HG03175 (cell line): ENCODE measurements at regions not wholly inside any gene's neighbourhood (a gene's known extent, or its start where the extent isn't known, plus 50 kb on each side); places are given as distances from the start of the nearest gene placed in this dataset.
A peak's percentile ranks its signal among the peaks of the same experiment; 100 is the strongest.
"Not testable (repeated sequence)": the region's sequence is repeated elsewhere in the genome, so short reads cannot be mapped to it uniquely, and the experiment has no call there.

Experiments used
- ATAC-seq: cut with Tn5 transposase; IDR thresholded peaks from one replicate; pipeline ENCODE4 v1.9.1; 2021; ENCODE audit warnings: mild to moderate bottlenecking, moderate library complexity; ENCODE audit not compliant: unreplicated experiment

DNA sequence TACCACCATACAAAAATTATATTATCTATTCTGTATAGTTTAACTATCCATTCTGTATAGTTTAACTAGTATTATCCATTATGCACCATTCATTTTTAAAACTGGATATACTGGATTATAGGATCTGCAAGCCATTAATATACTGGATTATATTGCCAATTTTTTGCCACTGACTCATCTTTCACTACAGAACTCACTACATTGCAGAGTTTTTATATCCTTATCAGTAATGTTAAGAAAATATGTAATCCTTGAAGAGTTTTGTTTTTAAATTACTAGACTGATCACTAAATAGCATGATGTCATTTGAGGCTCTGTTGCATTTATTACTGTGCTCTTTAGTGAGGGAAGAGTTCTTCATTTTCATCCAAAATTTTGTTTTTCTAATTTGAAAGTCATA lies 109.8 kb upstream of the SNX2 start:
- ATAC-seq, result no peak

DNA sequence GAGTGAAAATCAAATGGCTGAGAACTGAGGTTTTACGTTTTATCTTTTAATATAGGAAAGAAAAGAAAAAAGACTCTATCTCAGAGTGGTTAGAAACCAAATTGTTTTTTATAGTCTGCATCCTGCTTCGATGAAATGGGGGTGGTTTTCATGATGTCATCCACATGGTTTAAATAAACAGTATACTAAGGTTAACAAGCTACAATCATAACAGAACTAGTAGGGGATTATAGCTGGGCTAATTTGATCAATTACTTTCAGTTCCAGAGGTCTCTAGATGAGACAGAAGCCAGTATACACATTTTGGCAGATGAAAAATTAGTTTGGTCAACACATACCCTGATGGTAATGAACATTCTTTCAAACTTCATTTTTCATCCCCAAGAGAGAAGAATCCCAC lies 106.3 kb upstream of the SNX2 start:
- ATAC-seq, result peak; percentile 56

DNA sequence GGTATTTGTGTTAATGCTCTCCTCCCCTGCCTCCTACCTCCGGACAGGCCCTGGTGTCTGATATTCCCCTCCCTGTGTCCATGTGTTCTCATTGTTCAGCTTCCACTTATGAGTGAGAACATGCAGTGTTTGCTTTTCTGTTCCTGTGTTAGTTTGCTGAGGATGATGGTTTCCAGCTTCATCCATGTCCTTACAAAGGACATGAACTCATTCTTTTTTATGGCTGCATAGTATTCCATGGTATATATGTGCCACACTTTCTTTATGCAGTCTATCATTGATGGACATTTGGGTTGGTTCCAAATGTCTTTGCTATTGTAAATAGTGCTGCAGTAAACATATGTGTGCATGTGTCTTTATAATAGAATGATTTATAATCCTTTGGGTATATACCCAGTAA lies 105.2 kb upstream of the SNX2 start:
- not testable (repeated sequence) for ATAC-seq

DNA sequence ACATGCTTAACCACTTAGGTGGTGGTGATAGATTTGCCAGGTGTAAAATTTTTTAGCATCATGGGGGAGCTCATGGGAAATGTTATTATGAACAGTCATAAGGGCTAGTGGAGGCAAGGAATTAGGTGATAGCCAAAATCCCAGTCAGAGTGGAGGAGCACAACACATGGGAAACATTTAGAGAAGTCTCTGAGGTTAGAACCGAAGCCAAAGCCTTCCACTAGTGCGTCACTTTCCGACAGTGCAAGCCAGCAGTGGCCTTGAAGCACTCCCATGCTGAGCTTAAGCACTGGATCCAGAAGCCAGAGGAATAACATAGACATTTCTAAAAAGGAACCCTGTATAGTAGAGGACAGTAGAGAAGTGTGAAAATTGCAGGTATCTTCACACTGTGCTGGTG lies 101.5 kb upstream of the SNX2 start:
- ATAC-seq, result no peak

DNA sequence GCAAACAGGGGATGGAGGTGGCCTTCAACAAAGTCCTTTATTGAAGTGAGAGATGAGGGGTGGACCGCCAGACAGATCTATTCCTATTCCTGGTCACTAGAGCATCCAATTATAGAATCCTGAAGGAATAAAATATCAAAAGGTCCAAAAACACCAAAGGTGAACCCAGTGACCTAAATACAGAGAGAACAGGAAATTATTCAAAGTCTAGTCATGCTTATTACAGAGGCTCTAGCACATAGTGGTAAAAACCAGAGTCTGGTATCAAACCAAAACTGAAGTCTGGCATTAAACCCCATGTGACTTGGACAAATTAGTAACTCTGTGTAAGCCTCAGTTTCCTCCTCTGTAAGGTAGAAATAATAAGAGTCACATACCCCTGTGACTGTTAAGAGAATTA lies 100.5 kb upstream of the SNX2 start:
- no peak for ATAC-seq

DNA sequence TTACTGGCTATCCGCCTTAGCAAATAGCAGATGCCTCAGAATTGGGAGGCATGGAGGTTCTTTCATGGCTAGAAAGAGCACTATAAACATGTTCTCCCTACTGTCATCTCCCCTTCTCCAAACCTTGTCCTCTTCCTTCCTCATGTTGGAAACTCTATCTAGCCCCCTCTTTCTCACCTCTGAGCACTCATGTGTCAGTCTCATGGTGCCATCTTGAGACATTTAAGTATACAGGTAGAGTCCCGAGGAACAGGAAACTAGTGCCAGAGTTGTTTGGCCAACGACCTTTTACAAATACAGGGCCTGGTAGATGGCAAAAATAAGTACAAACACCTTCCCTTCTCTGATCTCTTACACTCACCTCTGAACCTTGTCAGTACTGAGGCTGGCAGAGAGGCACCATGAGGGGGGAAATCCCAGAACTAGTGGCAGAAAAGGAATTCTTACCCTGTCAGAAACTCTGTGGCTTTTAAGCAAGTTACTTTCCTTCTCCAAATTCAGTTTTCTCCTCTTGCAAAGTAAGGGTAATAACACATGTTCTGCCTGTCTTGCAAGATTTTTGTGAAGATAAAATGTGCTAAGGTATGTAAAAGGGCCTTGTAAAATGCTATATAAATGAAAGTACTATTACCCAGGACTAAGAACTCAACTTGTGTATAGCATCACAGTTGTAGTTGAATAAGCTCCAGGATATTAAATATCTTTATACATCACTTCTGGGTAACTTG lies 94.1 kb upstream of the SNX2 start:
- no peak for ATAC-seq

DNA sequence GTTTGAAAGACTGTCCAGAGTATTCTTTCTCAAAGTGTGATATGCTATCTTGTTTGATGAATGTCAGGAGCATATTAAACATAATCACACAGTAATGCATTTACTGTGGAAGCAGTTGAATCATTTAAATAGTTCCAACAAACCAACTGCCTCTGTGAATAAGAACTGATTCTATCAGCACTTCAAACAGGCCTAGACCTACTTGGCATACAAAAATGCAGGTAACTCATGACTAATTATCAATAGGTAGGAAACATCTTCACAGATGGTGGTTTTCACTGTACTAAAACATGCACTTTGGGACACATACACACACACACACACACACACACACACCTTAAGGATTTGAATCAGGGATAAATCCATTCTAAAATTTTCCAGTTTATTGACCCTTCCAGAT lies 91.2 kb upstream of the SNX2 start:
- ATAC-seq, result no peak

DNA sequence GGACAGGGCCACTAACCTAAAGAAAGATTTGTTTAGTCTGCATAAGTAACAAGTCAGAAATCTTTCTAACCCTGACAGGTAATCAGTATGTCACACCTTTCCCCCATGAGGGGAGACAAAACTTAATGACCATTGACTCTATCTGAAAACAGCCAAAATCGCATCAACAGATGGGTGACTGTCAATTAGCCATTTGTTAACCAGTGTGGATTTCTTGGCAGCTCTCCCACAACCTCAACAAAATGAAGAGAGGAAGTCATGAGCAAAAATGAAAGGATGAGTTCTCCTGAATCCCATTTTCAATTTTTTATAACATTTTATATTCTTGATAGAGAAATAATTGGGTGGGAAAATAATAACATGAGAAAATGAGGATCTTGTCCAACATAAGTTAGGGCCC lies 84.6 kb upstream of the SNX2 start:
- ATAC-seq, result no peak

DNA sequence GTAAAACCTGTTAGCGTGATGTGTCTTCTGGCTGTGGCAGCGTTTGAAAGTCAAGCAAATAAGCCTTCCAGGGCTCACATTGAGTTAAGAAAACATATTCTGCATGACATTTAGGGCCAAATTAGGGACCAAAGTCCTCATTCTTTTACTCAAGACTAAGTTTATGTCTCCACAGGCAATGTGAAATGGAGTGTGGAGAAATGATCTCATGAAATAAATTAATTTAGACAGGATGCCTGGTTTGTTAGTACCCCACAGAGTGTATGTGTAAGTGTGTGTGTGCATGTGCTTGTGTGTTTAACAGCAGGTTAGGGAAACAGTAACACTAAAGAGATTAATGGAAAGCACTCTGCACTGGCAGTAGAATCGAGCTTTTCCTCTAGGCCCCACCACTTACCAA lies 82.9 kb upstream of the SNX2 start:
- ATAC-seq, result no peak

DNA sequence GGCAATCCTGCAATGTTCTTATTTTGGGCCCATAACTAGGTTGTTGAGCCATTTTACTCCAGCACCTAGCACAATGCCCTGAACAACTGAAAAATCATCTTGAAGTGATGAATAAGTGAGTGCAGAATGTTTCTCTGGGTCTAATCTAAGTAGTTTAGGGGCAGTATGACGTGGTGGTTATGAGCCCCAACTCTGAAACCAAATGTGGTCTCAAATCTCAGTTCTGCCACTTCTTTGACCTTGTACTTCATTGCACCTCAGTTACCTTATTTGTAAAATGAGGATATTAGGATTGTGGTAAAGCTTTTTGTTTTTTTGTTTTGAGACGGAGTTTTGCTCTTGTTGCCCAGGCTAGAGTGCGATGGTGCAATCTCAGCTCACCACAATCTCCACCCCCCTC lies 80.9 kb upstream of the SNX2 start:
- no peak for ATAC-seq

DNA sequence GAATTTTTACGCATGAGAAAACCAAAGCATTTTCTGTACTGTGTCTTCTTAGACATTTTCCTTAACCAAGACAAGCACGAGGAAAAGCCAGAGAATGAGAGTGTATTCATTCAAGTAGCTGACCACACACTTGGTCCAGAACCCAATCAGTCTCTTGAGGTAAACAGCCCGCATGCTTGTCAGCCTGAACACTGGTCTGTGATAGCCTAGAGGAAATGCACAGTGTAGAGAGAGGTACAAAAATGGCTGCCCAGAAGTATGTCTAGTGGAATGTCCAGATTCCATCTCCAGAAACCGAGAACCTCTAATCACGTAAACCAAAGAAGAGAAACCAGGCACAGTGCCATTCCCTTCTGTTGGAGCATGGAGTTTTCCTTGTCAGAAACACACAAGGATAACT lies 80.0 kb upstream of the SNX2 start:
- no peak for ATAC-seq

DNA sequence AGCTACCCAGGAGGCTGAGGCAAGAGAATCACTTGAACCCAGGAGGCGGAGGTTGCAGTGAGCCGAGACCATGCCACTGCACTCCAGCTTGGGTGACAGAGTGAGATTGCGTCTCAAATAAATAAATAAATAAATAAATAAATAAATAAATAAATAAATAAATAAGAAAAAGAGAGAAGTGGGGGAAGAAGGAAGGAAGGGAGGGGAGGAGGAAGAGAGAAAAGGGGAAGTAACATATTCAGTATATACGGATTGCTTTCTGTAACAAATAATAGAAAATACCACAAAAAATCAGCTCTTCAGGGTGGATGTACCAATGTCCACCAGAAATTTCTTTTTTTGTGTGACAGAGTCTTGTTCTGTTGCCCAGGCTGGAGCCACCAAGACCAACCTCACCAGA lies 78.1 kb upstream of the SNX2 start:
- peak; percentile 36 for ATAC-seq

DNA sequence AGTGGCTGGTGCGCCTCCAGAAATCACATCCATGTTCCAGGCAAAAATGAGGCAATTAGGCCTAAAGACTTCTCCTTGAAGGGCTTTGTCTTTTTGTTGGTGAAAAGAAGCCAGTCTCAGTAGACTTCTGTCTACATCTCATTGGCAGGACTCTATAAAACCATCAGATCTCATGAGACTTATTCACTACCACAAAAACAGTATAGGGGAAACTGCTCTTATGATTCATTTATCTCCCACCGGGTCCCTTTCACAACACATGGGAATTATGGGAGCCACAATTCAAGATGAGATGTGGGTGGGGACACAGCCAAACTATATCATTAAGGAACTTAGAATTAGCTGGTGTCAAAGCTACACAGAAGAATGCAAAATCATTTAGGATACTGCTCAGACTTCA lies 77.7 kb upstream of the SNX2 start:
- peak; percentile 0 for ATAC-seq

DNA sequence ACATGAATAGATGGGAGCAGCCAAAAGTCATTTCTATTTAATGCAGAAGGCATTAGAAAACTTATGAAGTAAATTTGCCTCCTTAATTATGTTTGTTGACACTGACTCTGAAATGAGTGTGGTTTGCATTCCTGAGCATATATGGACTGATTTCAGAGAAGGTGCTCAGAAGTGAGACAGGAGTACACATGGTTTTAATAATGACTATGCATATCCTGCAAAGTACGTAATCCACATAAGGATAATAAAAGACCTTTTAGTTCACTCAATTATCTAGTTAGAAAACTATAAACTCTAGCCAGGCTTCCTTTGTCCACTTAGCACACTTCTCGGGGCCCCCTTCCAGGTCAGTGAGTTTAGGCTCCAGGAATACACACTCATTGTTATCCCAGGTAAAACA lies 75.7 kb upstream of the SNX2 start:
- no peak for ATAC-seq

DNA sequence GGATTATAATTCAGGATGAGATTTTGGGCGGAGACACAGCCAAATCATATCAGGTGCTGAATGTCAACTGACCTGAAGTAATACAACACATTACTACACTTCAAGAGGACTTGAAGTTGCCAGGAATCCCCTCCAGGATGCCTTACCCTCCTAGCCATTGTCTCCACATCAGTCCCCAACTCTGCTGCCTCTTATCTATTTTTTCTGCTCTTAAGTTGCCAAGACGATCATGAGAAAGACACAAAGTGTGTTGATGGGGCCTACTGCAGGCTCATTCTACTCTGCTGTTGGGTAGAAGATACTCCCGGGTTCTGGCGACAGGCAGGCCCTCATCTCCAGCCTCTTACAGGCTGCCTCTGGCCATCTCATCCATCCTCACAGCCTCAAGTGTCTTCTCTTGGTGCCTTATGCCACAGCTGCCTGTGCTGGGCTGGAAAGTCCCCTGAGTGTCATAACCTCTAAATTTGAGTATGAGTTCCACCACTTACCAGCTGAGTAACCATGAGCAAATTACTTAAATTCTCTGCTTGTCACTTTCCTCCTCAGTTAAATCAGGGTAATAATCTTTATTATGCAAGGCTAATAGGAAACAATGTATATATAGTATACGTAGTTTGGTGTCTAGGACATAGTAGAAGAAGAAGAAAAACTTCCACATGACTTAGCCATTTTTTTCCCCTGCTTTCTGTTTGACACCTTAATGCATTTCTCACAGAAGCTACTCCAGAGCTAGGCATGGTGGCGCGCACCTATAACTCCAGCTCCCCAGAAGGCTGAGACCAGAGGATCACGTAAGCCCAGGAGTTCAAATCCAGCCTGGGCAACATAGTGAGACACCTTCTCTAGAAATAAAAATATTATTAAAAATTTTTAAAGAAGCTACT lies 73.0 kb upstream of the SNX2 start:
- peak; percentile 96 for ATAC-seq

DNA sequence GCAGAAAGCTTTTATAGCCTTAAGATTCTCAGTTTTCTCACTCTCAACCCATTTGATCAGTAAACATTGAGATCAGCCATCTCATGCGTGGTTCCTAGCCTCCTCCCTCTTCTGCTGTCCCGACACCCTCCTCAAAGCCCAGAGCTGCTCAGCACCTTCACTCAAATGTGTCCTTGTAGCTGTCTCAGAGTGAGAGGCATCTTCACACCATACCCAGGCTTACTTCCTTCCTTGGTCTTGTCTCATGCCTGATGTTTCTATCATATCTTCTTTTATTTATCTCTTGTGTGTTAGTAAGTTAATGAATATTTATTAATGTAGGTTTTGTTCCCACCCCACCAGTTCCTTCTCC lies 72.4 kb upstream of the SNX2 start:
- ATAC-seq, result peak; percentile 46

DNA sequence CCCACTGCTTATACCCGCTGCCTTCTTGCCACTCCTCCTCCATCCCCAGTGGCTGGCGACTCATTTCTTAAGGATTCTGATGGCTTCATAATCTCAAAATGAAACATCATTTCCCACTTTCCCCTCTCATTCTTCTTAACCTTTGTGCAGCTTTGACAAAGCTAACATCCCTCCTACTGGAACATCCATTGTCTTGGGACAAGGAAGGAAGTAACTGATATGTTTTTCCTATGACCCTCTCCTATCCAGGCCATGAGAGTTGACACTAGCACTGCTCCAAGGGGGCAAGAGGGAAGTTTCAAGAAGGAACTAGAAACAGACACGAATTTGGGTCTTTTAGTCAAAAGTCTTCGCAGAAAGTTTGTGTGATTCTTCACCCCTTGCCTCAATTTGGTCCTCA lies 71.7 kb upstream of the SNX2 start:
- no peak for ATAC-seq

DNA sequence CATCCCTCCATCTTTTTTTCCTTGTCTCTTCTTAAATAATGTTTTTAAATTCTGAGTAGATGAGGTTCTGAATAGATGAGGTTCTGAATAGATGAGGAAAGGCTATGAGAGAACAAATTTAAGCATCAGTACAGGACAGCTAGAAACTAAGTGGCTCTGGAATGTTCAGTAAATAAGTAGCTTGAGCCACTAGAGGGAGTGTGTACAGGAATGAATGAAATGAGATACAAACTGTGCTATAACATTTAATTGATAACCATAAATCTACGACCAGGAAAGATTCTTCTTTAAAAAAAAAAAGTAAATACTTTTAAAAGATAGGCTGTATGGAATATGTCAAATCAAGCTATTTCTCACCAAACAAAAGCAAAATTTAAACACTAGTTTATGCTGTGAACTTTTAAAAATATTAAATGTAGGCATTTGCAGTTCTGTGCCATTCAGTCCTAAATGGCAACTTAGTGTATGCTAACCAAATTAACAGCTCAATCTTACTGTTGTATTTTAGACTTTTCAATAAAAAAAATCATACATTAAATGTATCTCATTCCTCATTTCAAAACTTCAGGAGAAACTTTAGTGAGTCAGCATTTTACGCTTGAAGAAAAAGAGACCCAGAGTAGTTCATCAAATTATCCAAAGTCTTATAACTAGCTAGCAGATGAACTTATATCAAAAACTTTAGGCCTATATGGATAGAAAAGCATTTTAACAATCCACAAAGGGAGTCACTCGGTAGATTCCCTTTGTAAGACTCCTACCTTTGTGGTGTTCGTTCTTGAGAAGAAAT lies 70.4 kb upstream of the SNX2 start:
- peak; percentile 22 for ATAC-seq

DNA sequence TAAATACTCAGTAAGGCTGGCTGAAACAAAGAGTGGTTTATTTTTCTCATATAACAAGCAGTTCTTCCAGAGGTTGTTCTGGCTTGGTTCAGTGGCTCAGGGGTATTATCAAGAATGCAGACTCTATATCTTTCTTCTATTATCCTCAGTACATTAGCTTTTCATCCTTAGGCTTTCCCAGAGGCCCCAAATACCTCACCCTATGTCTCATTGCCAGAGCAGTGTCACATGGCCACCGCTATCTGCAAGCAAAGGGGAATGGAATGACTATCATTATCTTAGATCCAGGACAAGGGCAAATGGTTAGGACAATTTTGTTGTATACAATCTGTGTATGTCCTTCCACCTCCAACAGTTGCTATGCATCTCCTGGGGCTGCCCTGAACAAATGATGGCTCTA lies 69.0 kb upstream of the SNX2 start:
- ATAC-seq, result no peak

DNA sequence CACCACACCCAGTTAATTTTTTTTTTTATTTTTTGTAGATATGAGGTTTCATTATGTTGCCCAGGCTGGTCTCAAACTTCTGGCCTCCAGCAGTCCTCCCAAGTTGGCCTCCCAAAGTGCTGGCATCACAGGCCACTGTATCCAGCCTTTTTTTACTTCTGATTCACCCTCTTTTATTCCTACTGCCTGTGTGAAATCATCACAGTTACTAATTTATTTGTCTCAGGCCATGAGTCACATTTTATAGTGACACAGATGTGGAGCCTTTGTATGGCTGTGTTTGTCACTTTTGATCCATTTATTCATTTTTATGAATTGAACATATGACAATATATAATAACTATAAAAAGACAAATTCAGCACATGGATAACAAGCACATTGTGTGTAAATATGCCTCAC lies 67.1 kb upstream of the SNX2 start:
- ATAC-seq, result no peak

DNA sequence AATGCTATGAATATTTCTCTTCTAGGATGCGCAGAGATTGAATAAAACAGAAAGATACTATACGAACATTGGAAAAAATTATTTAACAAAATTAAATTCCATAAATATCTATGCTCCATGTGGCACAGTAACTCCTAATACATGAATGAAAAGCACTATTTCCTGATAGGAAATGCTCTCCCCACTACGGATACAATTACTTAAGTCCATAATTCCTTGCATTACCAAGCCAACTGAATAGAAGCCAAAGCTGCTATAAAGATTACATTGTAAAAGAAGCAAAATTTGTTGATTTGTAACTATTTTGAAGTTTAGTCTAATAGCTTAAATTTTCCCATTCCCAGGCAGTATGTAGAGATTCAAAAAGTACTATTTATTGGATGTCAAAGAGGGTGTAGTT lies 61.8 kb upstream of the SNX2 start:
- ATAC-seq, result no peak

DNA sequence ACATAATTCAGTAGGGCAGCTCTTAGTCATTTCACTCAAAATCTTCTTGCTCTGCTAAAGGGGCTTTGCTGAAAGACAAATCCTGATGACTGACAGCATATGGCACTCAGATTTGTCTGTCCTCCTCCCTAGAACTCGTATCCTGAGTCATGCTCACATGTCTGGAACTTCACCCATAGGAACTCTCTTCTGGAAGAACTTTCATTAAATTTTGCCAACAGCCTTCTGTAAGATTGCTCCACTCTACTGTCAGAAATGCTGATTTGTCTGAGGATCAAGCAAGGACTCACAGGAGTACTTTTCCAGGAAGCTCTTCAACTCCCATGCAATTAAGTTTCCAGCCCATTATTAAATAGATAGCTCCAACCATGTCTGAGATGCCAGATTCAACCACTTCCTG lies 59.8 kb upstream of the SNX2 start:
- no peak for ATAC-seq
